GM18511 (cell line): ENCODE measurements at regions not wholly inside any gene's neighbourhood (a gene's known extent, or its start where the extent isn't known, plus 50 kb on each side); places are given as distances from the start of the nearest gene placed in this dataset.
A peak's percentile ranks its signal among the peaks of the same experiment; 100 is the strongest.

Experiments
- ATAC-seq: cut with Tn5 transposase; IDR thresholded peaks from one replicate; pipeline ENCODE4 v1.9.1; 2021; ENCODE audit warnings: mild to moderate bottlenecking, moderate library complexity; ENCODE audit not compliant: unreplicated experiment

- ATAC-seq: no peak
Measured at GRCh38 chr4:147303174-147303872, 177.6 kb upstream of the EDNRA start.

DNA sequence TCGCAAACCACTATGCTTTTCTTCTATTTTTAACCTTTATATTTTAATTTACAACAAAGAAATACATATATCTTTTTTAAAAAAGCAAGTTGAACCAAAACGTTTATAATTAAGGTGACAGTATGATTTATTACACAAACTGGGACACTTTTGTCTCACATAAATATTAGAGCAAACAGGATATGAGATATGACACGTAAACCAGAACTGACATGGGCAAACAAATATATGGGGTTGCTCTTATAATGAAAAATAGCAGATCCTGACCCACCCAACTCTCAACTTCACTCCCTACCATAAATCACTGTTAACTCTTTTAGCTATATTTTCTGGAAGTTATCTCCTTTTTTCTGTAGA lies 177.0 kb upstream of the EDNRA start:
- ATAC-seq: no peak

- ATAC-seq: no peak
Measured at GRCh38 chr4:147307896-147308674, 172.8 kb upstream of the EDNRA start.

DNA sequence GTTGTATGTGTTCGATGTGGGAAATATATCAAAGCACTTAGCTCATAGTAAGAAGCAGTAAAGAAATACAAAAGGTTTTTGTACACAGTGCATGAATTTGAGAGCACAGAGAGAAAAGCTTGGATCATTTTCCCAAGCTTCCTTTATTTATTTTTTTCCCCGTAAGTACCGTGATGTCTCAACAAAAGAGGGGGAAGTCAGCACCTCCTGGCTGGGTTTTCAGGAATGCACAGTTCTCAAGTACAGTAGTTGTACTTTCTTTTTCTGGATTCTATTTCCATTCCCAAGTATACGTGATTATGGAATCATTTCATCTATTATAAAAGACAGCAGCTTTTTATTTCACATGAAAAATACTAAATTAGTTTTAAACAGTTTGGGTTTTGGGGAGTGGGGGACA lies 171.5 kb upstream of the EDNRA start:
- no peak for ATAC-seq

- ATAC-seq: peak; percentile 43
Measured at GRCh38 chr4:147310312-147310711, 170.6 kb upstream of the EDNRA start.

DNA sequence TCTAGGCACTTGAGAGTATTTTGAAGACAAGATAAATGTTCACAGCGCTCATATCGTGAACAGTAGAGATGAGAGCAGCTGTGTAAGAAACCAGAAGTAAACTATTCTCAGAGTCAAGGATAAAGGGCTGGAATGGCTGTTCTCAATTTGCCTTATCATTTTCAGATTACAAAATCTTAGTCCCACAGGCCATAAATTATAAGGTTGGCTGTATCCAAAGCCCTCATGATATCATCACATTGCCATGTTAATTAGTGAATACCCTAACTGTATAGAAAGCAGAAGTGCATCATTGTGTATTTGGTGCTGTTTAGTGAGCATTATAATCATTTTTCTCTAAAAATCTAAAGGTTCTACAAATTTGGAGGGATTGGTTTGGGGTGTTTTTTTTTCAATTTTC lies 168.9 kb upstream of the EDNRA start:
- no peak for ATAC-seq

GRCh38 chr4:147312376-147313046 lies 168.4 kb upstream of the EDNRA start:
- no peak for ATAC-seq

GRCh38 chr4:147313108-147313507 lies 167.8 kb upstream of the EDNRA start:
- no peak for ATAC-seq

GRCh38 chr4:147318586-147318985 lies 162.3 kb upstream of the EDNRA start:
- ATAC-seq: no peak

- ATAC-seq: no peak
Measured at GRCh38 chr4:147325571-147325981, 155.3 kb upstream of the EDNRA start.

DNA sequence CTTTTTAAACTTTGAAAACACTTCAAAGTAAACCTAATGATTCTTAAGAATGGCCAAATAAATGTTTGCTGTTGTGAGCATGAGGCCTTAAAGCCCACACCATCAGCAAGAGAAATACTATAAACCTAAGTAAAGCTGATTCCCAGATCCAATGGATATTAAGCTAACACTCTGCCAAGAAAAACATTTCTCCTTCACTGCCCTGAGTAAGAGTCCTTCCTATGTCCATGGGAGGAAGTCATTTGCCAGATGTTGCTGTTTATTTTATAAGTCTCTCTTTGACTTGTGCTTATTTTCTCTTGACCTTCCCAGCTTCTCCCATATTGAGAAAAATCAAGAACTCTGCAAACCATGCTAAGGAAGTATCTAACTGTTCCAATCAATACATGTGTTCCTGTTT lies 154.3 kb upstream of the EDNRA start:
- no peak for ATAC-seq

- no peak for ATAC-seq
Measured at GRCh38 chr4:147327322-147327721, 153.6 kb upstream of the EDNRA start.

DNA sequence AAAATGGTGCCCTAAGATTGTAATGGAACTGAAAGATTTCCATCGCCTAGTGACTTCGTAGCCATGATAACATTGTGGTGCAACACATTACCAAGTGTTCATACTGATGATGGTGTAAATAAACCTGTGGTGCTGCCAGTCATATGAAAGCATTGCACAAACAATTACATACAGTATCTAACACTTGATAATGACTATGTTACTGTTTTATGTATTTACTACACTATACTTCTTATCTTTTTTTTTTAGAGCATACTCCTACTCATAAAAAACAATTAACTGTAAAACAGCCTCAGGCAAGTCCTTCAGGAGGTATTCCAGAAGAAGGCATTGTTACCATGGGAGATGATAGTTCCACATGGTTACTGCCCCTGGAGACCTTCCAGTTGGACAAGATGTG lies 152.7 kb upstream of the EDNRA start:
- ATAC-seq: no peak

GRCh38 chr4:147328756-147329446 lies 152.0 kb upstream of the EDNRA start:
- ATAC-seq: no peak

GRCh38 chr4:147332091-147332490 lies 148.8 kb upstream of the EDNRA start:
- ATAC-seq: no peak

DNA sequence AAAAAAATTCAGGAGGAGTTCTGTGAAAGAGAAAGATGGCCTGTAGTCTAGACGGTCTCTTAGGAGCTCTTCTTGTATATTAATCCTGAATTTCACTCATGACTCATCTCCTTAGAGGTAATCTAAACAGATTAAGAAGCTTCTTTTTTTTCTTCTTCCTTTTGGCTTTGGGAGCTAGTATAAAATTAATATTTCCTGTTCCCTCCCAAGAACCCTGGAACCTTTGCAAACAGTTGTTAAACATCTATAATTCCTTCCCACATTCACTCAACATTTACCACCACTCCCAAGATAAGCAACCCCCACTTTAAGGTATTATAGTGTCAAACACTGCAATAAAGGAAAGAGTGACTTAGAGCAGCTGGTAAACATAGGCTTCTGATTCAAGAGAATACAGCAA lies 146.4 kb upstream of the EDNRA start:
- ATAC-seq: no peak

DNA sequence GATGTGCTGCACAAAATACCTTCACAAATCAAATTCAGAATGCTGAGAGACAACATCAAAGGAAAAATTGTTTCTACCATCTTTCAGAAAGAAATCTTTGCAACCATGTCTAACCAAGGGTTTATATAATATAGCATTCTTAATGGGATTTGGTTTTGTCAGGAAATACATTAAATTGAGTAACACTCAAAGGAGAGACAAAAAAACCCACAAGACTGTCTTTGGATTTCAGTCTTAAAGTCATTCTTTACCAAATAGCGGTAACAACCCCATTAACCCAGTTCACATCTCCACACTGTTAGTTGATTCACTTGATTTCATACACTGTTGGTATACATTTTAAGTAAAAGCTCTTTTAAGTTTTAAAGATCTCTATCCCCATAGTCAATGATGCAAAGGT lies 145.7 kb upstream of the EDNRA start:
- no peak for ATAC-seq

- ATAC-seq: no peak
Measured at GRCh38 chr4:147336252-147336651, 144.6 kb upstream of the EDNRA start.

DNA sequence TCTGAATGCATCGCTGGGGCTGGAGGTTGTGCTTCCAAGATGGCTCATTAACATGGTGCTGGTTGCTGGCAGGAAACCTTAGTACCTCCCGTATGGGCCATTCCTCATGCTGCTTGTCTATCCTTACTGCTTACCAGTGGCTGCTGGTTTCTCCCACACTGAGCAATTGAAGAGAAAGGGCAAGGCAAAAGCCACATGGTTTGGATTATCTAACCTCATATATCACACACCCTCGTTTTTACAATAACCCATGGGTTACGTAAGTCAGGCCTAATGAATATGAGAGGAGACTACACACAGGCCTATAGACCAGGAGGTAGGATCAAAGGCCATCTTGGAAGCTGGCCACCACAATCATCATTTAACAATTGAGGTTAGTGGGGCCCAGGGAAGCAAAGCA lies 141.8 kb upstream of the EDNRA start:
- no peak for ATAC-seq

- ATAC-seq: peak; percentile 41
Measured at GRCh38 chr4:147340111-147340510, 140.8 kb upstream of the EDNRA start.

DNA sequence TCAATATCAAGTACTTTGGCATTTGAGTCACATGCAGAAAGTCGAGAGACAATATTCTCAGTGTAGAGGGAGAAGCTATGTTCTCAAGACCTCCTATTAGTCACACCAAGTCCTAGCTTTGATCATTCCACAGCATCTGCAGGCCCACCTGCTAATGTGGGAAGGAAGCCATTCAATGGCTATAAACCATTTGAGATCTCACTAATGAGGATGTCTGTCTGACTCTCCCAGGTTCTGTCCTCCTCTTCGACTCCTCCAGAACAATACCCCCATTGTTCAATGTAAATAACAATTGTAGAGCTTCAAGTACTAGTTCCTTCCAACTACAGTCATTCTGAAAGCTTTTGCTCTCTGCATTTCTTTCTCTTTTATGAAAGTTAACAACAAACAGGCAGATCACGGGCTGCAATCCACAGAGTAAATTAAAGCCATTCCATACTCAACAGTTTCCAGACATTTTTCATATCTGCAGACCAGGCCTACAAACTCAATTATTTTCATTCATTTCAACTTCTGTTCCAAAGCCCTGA lies 140.2 kb upstream of the EDNRA start:
- peak; percentile 48 for ATAC-seq
